22Rv1 (cell line): ENCODE measurements at regions not wholly inside any gene's neighbourhood (a gene's known extent, or its start where the extent isn't known, plus 50 kb on each side); places are given as distances from the start of the nearest gene placed in this dataset.

Experiments
- ZFX ChIP-seq: fragments of 450-650 bp; IDR thresholded peaks from 2 replicates; pipeline ENCODE4 v1.6.1; 2017; ENCODE audit warnings: antibody characterized with exemption, borderline replicate concordance
- TF ChIP-seq, protein P1 (sequence below): fragments of 450-650 bp; IDR thresholded peaks from 2 replicates; pipeline ENCODE4 v1.5.1; 2017; ENCODE audit warnings: mild to moderate bottlenecking

DNA sequence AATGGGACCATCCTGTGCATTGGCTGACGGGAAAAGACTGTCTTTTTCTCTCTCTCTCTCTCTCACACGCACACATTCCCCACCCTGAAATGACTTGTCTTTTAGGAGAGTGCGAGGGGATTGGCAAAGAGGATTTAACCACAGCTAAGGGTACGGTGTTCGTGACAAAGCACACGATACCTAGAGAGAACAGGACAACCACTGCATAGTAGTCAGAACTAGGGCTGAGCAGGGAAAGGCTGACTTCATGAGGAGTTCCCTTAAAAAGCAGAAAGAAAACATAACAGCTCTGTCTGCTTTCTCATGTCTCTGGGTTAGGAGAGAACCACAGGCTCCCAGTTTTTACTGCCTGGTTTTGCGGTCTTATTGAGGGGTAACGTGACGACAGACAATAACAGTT, 742.8 kb upstream of the SOX9 start:
- TF ChIP-seq, protein P1, sequence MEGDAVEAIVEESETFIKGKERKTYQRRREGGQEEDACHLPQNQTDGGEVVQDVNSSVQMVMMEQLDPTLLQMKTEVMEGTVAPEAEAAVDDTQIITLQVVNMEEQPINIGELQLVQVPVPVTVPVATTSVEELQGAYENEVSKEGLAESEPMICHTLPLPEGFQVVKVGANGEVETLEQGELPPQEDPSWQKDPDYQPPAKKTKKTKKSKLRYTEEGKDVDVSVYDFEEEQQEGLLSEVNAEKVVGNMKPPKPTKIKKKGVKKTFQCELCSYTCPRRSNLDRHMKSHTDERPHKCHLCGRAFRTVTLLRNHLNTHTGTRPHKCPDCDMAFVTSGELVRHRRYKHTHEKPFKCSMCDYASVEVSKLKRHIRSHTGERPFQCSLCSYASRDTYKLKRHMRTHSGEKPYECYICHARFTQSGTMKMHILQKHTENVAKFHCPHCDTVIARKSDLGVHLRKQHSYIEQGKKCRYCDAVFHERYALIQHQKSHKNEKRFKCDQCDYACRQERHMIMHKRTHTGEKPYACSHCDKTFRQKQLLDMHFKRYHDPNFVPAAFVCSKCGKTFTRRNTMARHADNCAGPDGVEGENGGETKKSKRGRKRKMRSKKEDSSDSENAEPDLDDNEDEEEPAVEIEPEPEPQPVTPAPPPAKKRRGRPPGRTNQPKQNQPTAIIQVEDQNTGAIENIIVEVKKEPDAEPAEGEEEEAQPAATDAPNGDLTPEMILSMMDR = no peak
- no peak for TF ChIP-seq ZFX
